Naive thymus-derived CD4-positive, alpha-beta T cell (primary cell): ENCODE measurements at regions not wholly inside any gene's neighbourhood (a gene's known extent, or its start where the extent isn't known, plus 50 kb on each side); places are given as distances from the start of the nearest gene placed in this dataset.

Source experiments
- ATAC-seq: fragments of 150-1000 bp; cut with Tn5 transposase; 2 replicates; pipeline ENCODE4 v1.10.0; 2021; ENCODE audit warnings: mild to moderate bottlenecking, moderate library complexity
- CTCF ChIA-PET: fragments of 350-600 bp; sonication (Branson Sonifier 250); formaldehyde crosslinking; loops from one replicate; lab custom pipeline; 2021; ENCODE audit warnings: antibody characterized with exemption; lab: Charles Lee
- POLR2A ChIA-PET: fragments of 350-600 bp; sonication (Branson Sonifier 250); formaldehyde crosslinking; loops from one replicate; lab custom pipeline; 2021; ENCODE audit warnings: antibody characterized with exemption, inconsistent platforms; lab: Charles Lee
- DNase-seq, 9 donors: peaks; one replicate each; pipeline versions ENCODE4 v3.0.0 to v3.0.0-alpha.2; 2020 to 2022; ENCODE audit warnings: mixed read lengths in 1 of 9
- H3K27ac ChIP-seq: one replicate; pipeline ENCODE4 v1.7.0; 2013; ENCODE audit warnings: mild to moderate bottlenecking, low read depth, low read length, moderate library complexity
- H3K27me3 ChIP-seq, 2 donors: one replicate each; pipeline ENCODE4 v1.7.0; 2013; ENCODE audit warnings: low read length in 2 of 2, mild to moderate bottlenecking in 2 of 2, moderate library complexity in 2 of 2; ENCODE audit not compliant: control insufficient read depth in 2 of 2, insufficient read depth in 2 of 2
- H3K36me3 ChIP-seq, 3 experiments: 1 replicate in 2 of 3; 2 replicates in 1 of 3; pipeline ENCODE4 v1.7.0; 2013; ENCODE audit warnings: low read length in 3 of 3, mild to moderate bottlenecking in 3 of 3, moderate library complexity in 1 of 3; ENCODE audit not compliant: insufficient read depth in 3 of 3, control insufficient read depth in 2 of 3
- H3K4me1 ChIP-seq, 2 donors: one replicate each; pipeline ENCODE4 v1.7.0; 2013; ENCODE audit warnings: low read length in 2 of 2, mild to moderate bottlenecking in 2 of 2, moderate library complexity in 1 of 2; ENCODE audit not compliant: control insufficient read depth in 2 of 2, insufficient read depth in 2 of 2
- H3K4me3 ChIP-seq: 2 replicates; pipeline ENCODE4 v1.7.0; 2013; ENCODE audit warnings: mild to moderate bottlenecking, low read length
- H3K9me3 ChIP-seq, 3 experiments: 1 replicate in 2 of 3; 2 replicates in 1 of 3; pipeline ENCODE4 v1.7.0; 2013; ENCODE audit warnings: low read length in 3 of 3; ENCODE audit not compliant: control insufficient read depth in 2 of 3
- H3K27ac Mint-ChIP-seq, 9 donors: one replicate each; pipeline ENCODE4 v1.8.0; 2020 to 2022; ENCODE audit warnings: mixed read lengths in 9 of 9, mild to moderate bottlenecking in 8 of 9, moderate library complexity in 5 of 9, inconsistent platforms in 2 of 9
- H3K27me3 Mint-ChIP-seq, 5 donors: one replicate each; pipeline ENCODE4 v1.8.0; 2021 to 2022; ENCODE audit warnings: mixed read lengths in 5 of 5, mild to moderate bottlenecking in 1 of 5
- H3K36me3 Mint-ChIP-seq, 5 donors: one replicate each; pipeline ENCODE4 v1.8.0; 2020 to 2022; ENCODE audit warnings: mixed read lengths in 5 of 5, mild to moderate bottlenecking in 3 of 5, inconsistent platforms in 1 of 5
- H3K4me1 Mint-ChIP-seq, 7 donors: one replicate each; pipeline ENCODE4 v1.8.0; 2020 to 2022; ENCODE audit warnings: mixed read lengths in 7 of 7, mild to moderate bottlenecking in 3 of 7, inconsistent platforms in 1 of 7
- H3K4me3 Mint-ChIP-seq, 10 donors: one replicate each; pipeline ENCODE4 v1.8.0; 2020 to 2022; ENCODE audit warnings: mild to moderate bottlenecking in 10 of 10, mixed read lengths in 10 of 10, moderate library complexity in 6 of 10, inconsistent platforms in 2 of 10
- H3K9me3 Mint-ChIP-seq, 11 donors: one replicate each; pipeline ENCODE4 v1.8.0; 2020 to 2022; ENCODE audit warnings: mixed read lengths in 11 of 11, mild to moderate bottlenecking in 4 of 11, inconsistent platforms in 1 of 11, moderate library complexity in 1 of 11
- intact Hi-C, 2 donors: fragments of 100-400 bp; cut with micrococcal nuclease; formaldehyde crosslinking; loops; one replicate each; pipeline ENCODE4 v1.15.1; 2023

DNA sequence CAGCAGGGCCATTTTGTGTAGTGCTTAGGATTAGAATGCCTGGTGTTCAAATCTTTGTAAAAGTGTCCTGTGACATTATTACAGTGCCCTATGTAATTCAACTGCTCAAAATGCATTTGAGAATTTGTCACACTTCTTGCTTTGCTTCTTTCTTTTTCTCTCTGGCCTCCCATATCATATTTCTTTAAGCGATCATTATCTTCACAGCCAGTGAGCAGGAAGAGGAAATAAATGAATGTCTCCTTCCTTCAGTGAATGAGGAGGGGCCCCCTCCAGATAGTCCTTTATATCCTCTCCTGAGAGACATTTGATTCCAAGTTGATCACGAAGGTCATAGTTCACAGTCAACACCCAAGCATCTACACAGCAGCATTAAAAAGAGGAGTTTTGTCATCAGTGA, 425.1 kb upstream of the NPVF start:
- intact Hi-C loops: no loop called here
- Histone ChIP-seq H3K27ac (no peak overlapping the region), H3K36me3 (no peaks in the 10 kb centered on the region), H3K4me3 (no peak overlapping the region), H3K27me3 (no peaks in the 10 kb centered on the region), H3K9me3 (no peaks in the 10 kb centered on the region), H3K4me1 (peaks cover 0 to 8% of the 10 kb centered on the region in 2 donors)
- Mint-ChIP-seq H3K36me3 (no peaks in the 10 kb centered on the region), H3K9me3 (peaks cover 0 to 5% (median 0%) of the 10 kb centered on the region in 11 donors), H3K27me3 (peaks cover 0 to 10% (median 4%) of the 10 kb centered on the region in 5 donors), H3K27ac (peak overlapping the region in 2 of 9 donors; percentile 2 to 58), H3K4me1 (peaks cover 0 to 43% (median 34%) of the 10 kb centered on the region in 7 donors), H3K4me3 (peak overlapping the region in 6 of 10 donors; percentile 0 to 52 (median 15))
- ATAC-seq: no peak
- peak in 1 of 9 donors; percentile 4 for DNase-seq
- ChIA-PET CTCF (no interaction called here), POLR2A (no interaction called here)

DNA sequence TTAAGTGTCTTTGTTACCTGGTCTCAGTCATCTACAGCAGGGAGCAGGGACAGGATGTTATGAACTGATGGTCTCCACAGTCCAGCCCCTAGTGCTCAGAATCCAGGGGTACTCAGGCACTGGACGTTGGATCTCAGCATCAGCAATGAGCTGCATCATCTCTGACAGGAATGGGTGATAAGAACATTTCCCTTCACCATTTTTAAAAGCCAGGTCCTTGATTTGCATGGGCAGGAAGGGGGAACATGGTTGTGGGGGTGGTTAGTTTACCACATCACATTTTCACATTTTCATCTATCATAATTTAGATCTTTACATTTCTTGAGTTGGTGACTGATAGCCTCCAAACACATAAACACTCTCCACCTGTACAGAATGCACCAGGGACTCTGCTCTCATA, 427.8 kb upstream of the NPVF start:
- Histone ChIP-seq H3K9me3 (no peaks in the 10 kb centered on the region), H3K27ac (no peak overlapping the region), H3K27me3 (no peaks in the 10 kb centered on the region), H3K36me3 (no peaks in the 10 kb centered on the region), H3K4me1 (peaks cover 0 to 8% of the 10 kb centered on the region in 2 donors), H3K4me3 (no peak overlapping the region)
- Mint-ChIP-seq H3K27ac (peak overlapping the region in 1 of 9 donors; percentile 9), H3K27me3 (peaks cover 0 to 10% (median 0%) of the 10 kb centered on the region in 5 donors), H3K4me1 (peaks cover 0 to 43% (median 34%) of the 10 kb centered on the region in 7 donors), H3K4me3 (peak overlapping the region in 5 of 10 donors; percentile 2 to 62 (median 29)), H3K9me3 (peaks cover 0 to 5% (median 0%) of the 10 kb centered on the region in 11 donors), H3K36me3 (no peaks in the 10 kb centered on the region)
- intact Hi-C loops: loop anchor here in 1 of 2 donors (2.0 kb wide), 1 partner anchor 35 kb away; no protein-coding TSS in a partner anchor
- DNase-seq (no peak), ATAC-seq (no peak)
- ChIA-PET CTCF (no interaction called here), POLR2A (no interaction called here)

DNA sequence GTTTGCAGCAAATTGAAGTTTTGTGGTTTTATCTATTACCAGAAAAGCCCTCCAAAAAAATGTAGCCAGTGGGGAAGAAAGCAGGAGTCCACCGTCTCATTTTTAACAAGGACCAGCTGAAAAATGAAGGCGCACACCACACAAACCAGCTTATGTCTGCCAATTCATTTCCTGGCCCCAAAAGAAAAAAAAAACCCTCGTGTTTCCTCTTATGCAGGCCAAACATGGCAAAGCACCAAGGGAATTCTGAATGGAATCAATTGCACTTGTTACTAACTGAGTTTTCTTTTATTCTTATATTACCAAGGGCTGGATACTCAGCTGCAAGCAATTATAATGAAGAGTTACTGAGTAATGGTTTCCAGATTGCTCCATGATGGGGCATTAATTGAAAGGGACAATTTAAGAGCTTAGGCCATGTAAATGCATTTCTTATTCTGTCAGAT, 428.3 kb upstream of the NPVF start:
- no peaks in the 10 kb centered on the region for H3K9me3 ChIP-seq
- CTCF ChIA-PET: no interaction called here
- no peaks in the 10 kb centered on the region for H3K36me3 ChIP-seq
- H3K36me3 Mint-ChIP-seq: no peaks in the 10 kb centered on the region
- H3K27ac Mint-ChIP-seq: peak overlapping the region in 2 of 9 donors; percentile 9 to 19
- ATAC-seq (no peak), DNase-seq (no peak)
- peaks cover 0 to 5% (median 0%) of the 10 kb centered on the region in 11 donors for H3K9me3 Mint-ChIP-seq
- intact Hi-C loops: loop anchor here in 1 of 2 donors (2.0 kb wide), 1 partner anchor 36 kb away; no protein-coding TSS in a partner anchor
- no peak overlapping the region for H3K27ac ChIP-seq
- H3K4me3 Mint-ChIP-seq: peak overlapping the region in 3 of 10 donors; percentile 14 to 36 (median 29)
- H3K27me3 ChIP-seq: no peaks in the 10 kb centered on the region
- no peak overlapping the region for H3K4me3 ChIP-seq
- peaks cover 0 to 10% (median 0%) of the 10 kb centered on the region in 5 donors for H3K27me3 Mint-ChIP-seq
- H3K4me1 ChIP-seq: peaks cover 0 to 8% of the 10 kb centered on the region in 2 donors
- H3K4me1 Mint-ChIP-seq: peaks cover 0 to 43% (median 34%) of the 10 kb centered on the region in 7 donors
- POLR2A ChIA-PET: no interaction called here

DNA sequence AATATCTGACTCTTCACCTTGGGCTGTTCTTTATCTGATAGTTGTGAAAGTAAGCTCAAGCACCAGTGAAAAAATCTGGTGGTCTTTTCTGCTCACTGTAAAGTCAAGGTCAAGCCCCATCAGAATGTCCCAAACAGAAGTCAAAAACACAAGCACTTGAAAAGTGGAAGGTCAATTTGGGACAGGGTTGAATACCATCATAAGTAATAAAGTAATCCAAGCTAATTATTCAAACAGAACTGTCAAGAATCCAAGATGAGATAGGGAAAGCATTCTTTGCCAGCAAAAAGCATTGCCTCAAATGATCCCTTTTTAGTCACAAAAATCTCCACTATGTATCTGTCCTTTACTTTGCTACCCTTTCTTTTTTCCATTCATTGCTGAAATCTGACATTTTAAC, 430.1 kb upstream of the NPVF start:
- H3K27ac ChIP-seq: no peak overlapping the region
- ATAC-seq (no peak), DNase-seq (no peak)
- Mint-ChIP-seq H3K4me1 (peaks cover 0 to 29% (median 21%) of the 10 kb centered on the region in 7 donors), H3K27ac (no peak overlapping the region), H3K4me3 (no peak overlapping the region), H3K27me3 (peaks cover 0 to 7% (median 0%) of the 10 kb centered on the region in 5 donors), H3K36me3 (no peaks in the 10 kb centered on the region), H3K9me3 (peaks cover 0 to 4% (median 0%) of the 10 kb centered on the region in 11 donors)
- no peaks in the 10 kb centered on the region for H3K36me3 ChIP-seq
- intact Hi-C loops: no loop called here
- peaks cover 0 to 1% of the 10 kb centered on the region in 2 donors for H3K4me1 ChIP-seq
- H3K9me3 ChIP-seq: no peaks in the 10 kb centered on the region
- CTCF ChIA-PET: no interaction called here
- H3K27me3 ChIP-seq: no peaks in the 10 kb centered on the region
- POLR2A ChIA-PET: no interaction called here
- no peak overlapping the region for H3K4me3 ChIP-seq

DNA sequence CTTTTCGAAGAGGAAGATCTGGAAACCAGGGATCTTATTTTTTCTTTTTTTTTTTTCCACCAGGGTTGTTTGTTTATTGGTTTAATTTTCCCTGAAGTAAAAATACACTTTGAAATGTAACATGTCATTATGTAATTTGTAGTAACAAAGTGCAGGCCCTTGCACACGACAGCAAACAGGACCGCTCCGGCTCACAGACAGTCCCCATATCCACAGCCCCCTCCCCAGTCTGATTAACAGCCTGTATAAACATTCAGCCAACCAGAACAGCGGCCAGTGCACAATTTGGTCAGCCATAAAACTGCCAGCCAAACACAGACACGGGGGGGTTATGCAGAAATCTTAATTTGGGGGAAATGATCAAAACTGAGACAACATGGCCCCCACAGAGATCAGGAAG, 431.6 kb upstream of the NPVF start:
- Histone ChIP-seq H3K27ac (no peak overlapping the region), H3K4me3 (no peak overlapping the region), H3K27me3 (no peaks in the 10 kb centered on the region), H3K9me3 (no peaks in the 10 kb centered on the region), H3K36me3 (no peaks in the 10 kb centered on the region), H3K4me1 (no peaks in the 10 kb centered on the region)
- Mint-ChIP-seq H3K4me3 (no peak overlapping the region), H3K4me1 (peaks cover 0 to 19% (median 13%) of the 10 kb centered on the region in 7 donors), H3K36me3 (no peaks in the 10 kb centered on the region), H3K27me3 (peaks cover 0 to 9% (median 6%) of the 10 kb centered on the region in 5 donors), H3K27ac (no peak overlapping the region), H3K9me3 (no peaks in the 10 kb centered on the region)
- POLR2A ChIA-PET: no interaction called here
- intact Hi-C loops: no loop called here
- CTCF ChIA-PET: no interaction called here
- DNase-seq: no peak
- no peak for ATAC-seq

DNA sequence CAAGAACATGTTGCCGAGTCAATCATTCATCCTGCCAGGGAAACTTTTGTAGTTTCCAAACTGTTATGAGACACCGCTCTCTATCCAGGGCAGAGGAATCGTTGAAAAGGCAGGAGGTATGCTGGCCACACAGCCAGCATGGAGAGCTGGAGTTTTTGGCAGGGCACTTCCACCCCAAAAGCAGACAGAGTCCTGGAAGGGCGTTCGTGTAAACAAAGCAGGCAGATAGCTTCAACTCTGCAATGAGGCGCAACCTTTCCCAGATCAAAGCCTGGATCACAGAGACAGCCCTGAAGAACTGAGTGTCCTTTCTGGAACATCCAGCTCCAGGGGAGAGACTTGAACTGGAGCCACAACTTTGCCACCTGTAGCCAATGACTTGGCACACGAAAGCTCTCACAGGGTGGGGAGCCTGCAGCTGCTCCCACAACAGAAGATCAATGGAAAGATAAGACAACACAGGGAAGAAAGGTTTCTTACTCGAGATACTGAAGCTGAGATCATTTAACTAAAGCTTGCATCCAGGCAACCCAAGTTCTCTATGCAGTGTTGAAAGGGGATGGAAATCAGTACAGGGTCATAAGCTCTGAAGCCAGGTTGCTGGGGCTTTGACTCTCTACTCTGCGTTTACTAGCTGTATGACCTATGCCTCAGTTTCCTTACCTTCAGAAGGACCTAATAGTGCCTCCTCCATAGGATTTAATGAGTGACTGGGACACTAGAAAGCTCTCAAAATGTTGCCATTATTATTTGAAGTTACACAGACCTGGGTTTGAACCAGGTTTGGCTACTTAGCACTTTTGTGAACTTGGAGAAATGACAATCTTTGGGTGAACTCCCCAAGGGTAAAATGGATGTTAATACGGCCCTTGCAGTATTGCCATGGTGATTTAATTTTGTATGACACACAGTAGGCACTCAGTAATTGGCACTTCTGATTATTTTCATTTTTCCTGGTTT, 434.8 kb upstream of the NPVF start:
- no peaks in the 10 kb centered on the region for H3K27me3 ChIP-seq
- H3K27ac ChIP-seq: no peak overlapping the region
- H3K27ac Mint-ChIP-seq: no peak overlapping the region
- intact Hi-C loops: no loop called here
- H3K36me3 Mint-ChIP-seq: peaks cover 0 to 4% (median 0%) of the 10 kb centered on the region in 5 donors
- no peak overlapping the region for H3K4me3 ChIP-seq
- H3K27me3 Mint-ChIP-seq: peaks cover 0 to 19% (median 13%) of the 10 kb centered on the region in 5 donors
- no peaks in the 10 kb centered on the region for H3K9me3 Mint-ChIP-seq
- H3K4me1 Mint-ChIP-seq: peaks cover 0 to 5% (median 0%) of the 10 kb centered on the region in 7 donors
- ATAC-seq (no peak), DNase-seq (no peak)
- no peaks in the 10 kb centered on the region for H3K4me1 ChIP-seq
- no peaks in the 10 kb centered on the region for H3K9me3 ChIP-seq
- CTCF ChIA-PET: interaction anchor here (1.2 kb wide), 1 partner anchor 97 kb away, joined by 3 read pairs; no protein-coding TSS in a partner anchor
- no peaks in the 10 kb centered on the region for H3K36me3 ChIP-seq
- H3K4me3 Mint-ChIP-seq: no peak overlapping the region
- POLR2A ChIA-PET: no interaction called here
